Mesenchymal stem cell (in vitro differentiated cells and primary cell): ENCODE measurements at regions not wholly inside any gene's neighbourhood (a gene's known extent, or its start where the extent isn't known, plus 50 kb on each side); places are given as distances from the start of the nearest gene placed in this dataset.

Experiments
- DNase-seq: peaks from one replicate; pipeline ENCODE4 v3.0.0-alpha.2; 2013
- H2AFZ ChIP-seq: one replicate; pipeline ENCODE4 v1.6.1; 2013; ENCODE audit warnings: low read depth, mild to moderate bottlenecking, control low read depth, inconsistent platforms, low read length, moderate library complexity
- H2AK5ac ChIP-seq: 2 replicates; pipeline ENCODE4 v1.6.1; 2013; ENCODE audit warnings: low read length, moderate library complexity, mild to moderate bottlenecking, inconsistent platforms; ENCODE audit not compliant: severe bottlenecking
- H2BK120ac ChIP-seq: one replicate; pipeline ENCODE4 v1.6.1; 2013; ENCODE audit warnings: low read depth, mild to moderate bottlenecking, inconsistent platforms, low read length, moderate library complexity
- H2BK12ac ChIP-seq, 2 experiments: one replicate each; pipeline ENCODE4 v1.6.1; 2013; ENCODE audit warnings: inconsistent platforms in 2 of 2, low read length in 2 of 2, mild to moderate bottlenecking in 2 of 2, moderate library complexity in 2 of 2, control low read depth in 1 of 2
- H2BK15ac ChIP-seq: one replicate; pipeline ENCODE4 v1.6.1; 2013; ENCODE audit warnings: mild to moderate bottlenecking, low read depth, inconsistent platforms; ENCODE audit not compliant: poor library complexity, severe bottlenecking
- H2BK5ac ChIP-seq: 2 replicates; pipeline ENCODE4 v1.6.1; 2013; ENCODE audit warnings: low read depth, mild to moderate bottlenecking, low read length, control low read depth, inconsistent platforms; ENCODE audit not compliant: poor library complexity, severe bottlenecking
- H3K14ac ChIP-seq, 2 experiments: one replicate each; pipeline ENCODE4 v1.6.1; 2013; ENCODE audit warnings: inconsistent platforms in 2 of 2, low read length in 2 of 2, control low read depth in 1 of 2, mild to moderate bottlenecking in 1 of 2, moderate library complexity in 1 of 2
- H3K18ac ChIP-seq, 2 experiments: one replicate each; pipeline ENCODE4 v1.6.1; 2013; ENCODE audit warnings: inconsistent platforms in 2 of 2, low read length in 2 of 2, control low read depth in 1 of 2, low read depth in 1 of 2, mild to moderate bottlenecking in 1 of 2
- H3K23ac ChIP-seq, 2 experiments: one replicate each; pipeline ENCODE4 v1.6.1; 2013; ENCODE audit warnings: inconsistent platforms in 2 of 2, low read length in 2 of 2, mild to moderate bottlenecking in 2 of 2, moderate library complexity in 2 of 2, control low read depth in 1 of 2
- H3K27ac ChIP-seq: 2 replicates; pipeline ENCODE4 v1.5.1; 2013; ENCODE audit warnings: mild to moderate bottlenecking, moderate library complexity, low read length, control low read depth, inconsistent platforms; ENCODE audit not compliant: poor library complexity, severe bottlenecking
- H3K27me3 ChIP-seq, 2 experiments: 2 replicates each; pipeline versions ENCODE4 v1.6.1 to v1.7.0; 2013; ENCODE audit warnings: low read length in 2 of 2, mild to moderate bottlenecking in 2 of 2, moderate library complexity in 2 of 2, control low read depth in 1 of 2, inconsistent platforms in 1 of 2; ENCODE audit not compliant: control insufficient read depth in 1 of 2, insufficient read depth in 1 of 2
- H3K36me3 ChIP-seq, 2 experiments: 2 replicates each; pipeline versions ENCODE4 v1.6.1 to v1.7.0; 2013; ENCODE audit warnings: low read length in 2 of 2, control low read depth in 1 of 2, inconsistent platforms in 1 of 2, low read depth in 1 of 2, mild to moderate bottlenecking in 1 of 2; ENCODE audit not compliant: insufficient read depth in 2 of 2, control insufficient read depth in 1 of 2
- H3K4ac ChIP-seq, 2 experiments: one replicate each; pipeline ENCODE4 v1.6.1; 2013; ENCODE audit warnings: inconsistent platforms in 2 of 2, low read length in 2 of 2, mild to moderate bottlenecking in 2 of 2, moderate library complexity in 2 of 2, control low read depth in 1 of 2, low read depth in 1 of 2
- H3K4me1 ChIP-seq: 2 replicates; pipeline ENCODE4 v1.6.1; 2013; ENCODE audit warnings: low read depth, low read length, control low read depth; ENCODE audit not compliant: control insufficient read depth, insufficient read depth
- H3K4me2 ChIP-seq: 2 replicates; pipeline ENCODE4 v1.6.1; 2013; ENCODE audit warnings: low read length, mild to moderate bottlenecking, inconsistent platforms; ENCODE audit not compliant: poor library complexity, severe bottlenecking
- H3K4me3 ChIP-seq, 2 experiments: 2 replicates each; pipeline versions ENCODE4 v1.5.1 to v1.7.0; 2013; ENCODE audit warnings: low read length in 2 of 2, mild to moderate bottlenecking in 2 of 2, control low read depth in 1 of 2, low read depth in 1 of 2; ENCODE audit not compliant: insufficient read depth in 1 of 2
- H3K79me1 ChIP-seq: replicated peaks from 2 replicates; pipeline ENCODE4 v1.6.1; 2013; ENCODE audit warnings: mild to moderate bottlenecking, control low read depth, low read length, inconsistent platforms; ENCODE audit not compliant: poor library complexity, severe bottlenecking
- H3K9ac ChIP-seq: 2 replicates; pipeline ENCODE4 v1.7.0; 2013; ENCODE audit warnings: mild to moderate bottlenecking, low read length, moderate library complexity
- H3K9me3 ChIP-seq: 2 replicates; pipeline ENCODE4 v1.7.0; 2013; ENCODE audit warnings: mild to moderate bottlenecking, low read length; ENCODE audit not compliant: control insufficient read depth
- H4K8ac ChIP-seq: one replicate; pipeline ENCODE4 v1.6.1; 2013; ENCODE audit warnings: inconsistent platforms, mild to moderate bottlenecking, low read length, moderate library complexity
- H4K91ac ChIP-seq: one replicate; pipeline ENCODE4 v1.6.1; 2013; ENCODE audit warnings: mild to moderate bottlenecking, low read length, inconsistent platforms
- WGBS: methylation state at CpG from one replicate; pipeline ENCODE4 v1.1.7; 2013; ENCODE audit warnings: mixed read lengths; 5-methylcytosine and 5-hydroxymethylcytosine counted together

DNA sequence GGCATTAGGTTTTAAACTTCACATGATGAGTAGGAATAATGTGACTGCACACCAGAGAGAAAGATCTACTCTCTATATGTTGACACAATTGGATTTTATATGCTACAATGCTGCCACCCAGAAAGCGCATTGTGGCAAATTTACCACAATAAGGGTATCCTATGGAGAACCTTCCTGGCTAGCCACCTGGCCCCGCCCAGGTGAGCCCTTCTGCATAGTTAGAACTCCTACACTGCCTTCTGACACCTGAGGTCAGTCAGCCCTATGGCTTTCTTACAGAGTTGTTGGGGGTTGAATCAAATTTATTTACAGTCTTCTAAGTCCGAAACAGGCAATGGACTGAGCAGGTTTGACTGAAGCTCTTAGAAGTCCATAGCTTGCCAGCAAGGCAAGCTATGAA, 153.8 kb upstream of the S100G start:
- Histone ChIP-seq H2BK15ac (no peak overlapping the region), H2AFZ (no peak overlapping the region), H3K4me3 (no peak overlapping the region), H3K9ac (no peak overlapping the region), H3K4me1 (no peaks in the 10 kb centered on the region), H3K4me2 (no peak overlapping the region), H2BK120ac (no peak overlapping the region), H3K27me3 (peaks cover 0 to 4% of the 10 kb centered on the region in 2 experiments), H3K23ac (no peak overlapping the region), H3K79me1 (no peaks in the 10 kb centered on the region), H3K18ac (no peak overlapping the region), H3K4ac (no peak overlapping the region), H2BK12ac (no peak overlapping the region), H4K8ac (no peak overlapping the region), H3K14ac (no peak overlapping the region), H3K36me3 (no peaks in the 10 kb centered on the region), H3K9me3 (no peaks in the 10 kb centered on the region), H2BK5ac (no peak overlapping the region), H3K27ac (no peak overlapping the region), H2AK5ac (no peak overlapping the region), H4K91ac (no peak overlapping the region)
- 86% methylated on average over 3 of the region's 3 CpGs for WGBS
- no peak for DNase-seq

- Histone ChIP-seq H2BK12ac (no peak overlapping the region), H2BK120ac (no peak overlapping the region), H3K4ac (no peak overlapping the region), H3K9me3 (no peaks in the 10 kb centered on the region), H2AK5ac (no peak overlapping the region), H3K18ac (no peak overlapping the region), H3K4me1 (peaks cover 1% of the 10 kb centered on the region), H3K79me1 (no peaks in the 10 kb centered on the region), H4K91ac (no peak overlapping the region), H2AFZ (no peak overlapping the region), H3K27ac (peak overlapping the region; percentile 51), H2BK15ac (no peak overlapping the region), H4K8ac (no peak overlapping the region), H3K14ac (no peak overlapping the region), H2BK5ac (no peak overlapping the region), H3K36me3 (no peaks in the 10 kb centered on the region), H3K27me3 (no peaks in the 10 kb centered on the region), H3K9ac (no peak overlapping the region), H3K23ac (no peak overlapping the region), H3K4me3 (no peak overlapping the region), H3K4me2 (no peak overlapping the region)
- no peak for DNase-seq
- 91% methylated on average over 10 of the region's 11 CpGs for WGBS
Observed at GRCh38 chrX:16511796-16512776, 137.9 kb upstream of the S100G start.

DNA sequence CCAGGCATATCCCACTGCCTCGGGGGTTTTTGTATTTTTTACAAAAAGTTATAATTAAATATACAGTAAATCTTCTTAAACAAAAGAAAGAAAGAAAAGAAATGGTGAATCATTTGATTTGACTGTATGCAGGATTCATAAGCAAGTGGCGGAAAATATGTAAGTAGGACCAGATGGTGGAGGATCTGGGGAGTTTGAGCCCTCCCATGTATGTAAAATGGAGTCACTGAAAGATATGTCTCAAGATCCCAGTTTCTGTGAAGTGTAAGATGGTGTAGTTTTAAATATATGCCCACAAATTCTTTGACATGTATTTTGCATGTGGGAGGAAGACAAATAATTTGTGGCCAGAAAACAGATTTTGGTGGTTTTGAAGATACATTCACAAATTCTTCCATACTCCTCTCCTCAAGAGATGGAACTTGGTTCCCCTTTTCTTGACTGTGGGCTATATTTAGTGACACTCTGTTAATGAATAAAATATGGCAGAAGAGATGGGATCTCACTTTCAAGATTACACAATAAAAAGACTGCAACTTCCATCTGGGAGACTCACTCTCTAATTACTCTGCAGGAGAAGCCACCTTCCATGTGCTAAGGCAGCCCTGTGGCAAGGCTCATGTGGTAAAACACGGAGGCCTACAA, 133.6 kb upstream of the S100G start:
- no peak overlapping the region for H2BK5ac ChIP-seq
- no peak overlapping the region for H3K18ac ChIP-seq
- H3K23ac ChIP-seq, result no peak overlapping the region
- H2BK120ac ChIP-seq, result no peak overlapping the region
- H3K27ac ChIP-seq, result no peak overlapping the region
- no peak overlapping the region for H3K4ac ChIP-seq
- H4K91ac ChIP-seq, result no peak overlapping the region
- no peak overlapping the region for H3K4me2 ChIP-seq
- no peaks in the 10 kb centered on the region for H3K36me3 ChIP-seq
- DNase-seq, result no peak
- WGBS, result 100% methylated on average over 1 of the region's 3 CpGs
- no peak overlapping the region for H2BK12ac ChIP-seq
- no peaks in the 10 kb centered on the region for H3K27me3 ChIP-seq
- H3K4me1 ChIP-seq, result peaks cover 1% of the 10 kb centered on the region
- H2BK15ac ChIP-seq, result no peak overlapping the region
- no peaks in the 10 kb centered on the region for H3K79me1 ChIP-seq
- H2AFZ ChIP-seq, result no peak overlapping the region
- no peak overlapping the region for H3K14ac ChIP-seq
- H3K4me3 ChIP-seq, result no peak overlapping the region
- no peak overlapping the region for H4K8ac ChIP-seq
- H2AK5ac ChIP-seq, result no peak overlapping the region
- no peak overlapping the region for H3K9ac ChIP-seq
- H3K9me3 ChIP-seq, result peaks cover 6% of the 10 kb centered on the region

DNA sequence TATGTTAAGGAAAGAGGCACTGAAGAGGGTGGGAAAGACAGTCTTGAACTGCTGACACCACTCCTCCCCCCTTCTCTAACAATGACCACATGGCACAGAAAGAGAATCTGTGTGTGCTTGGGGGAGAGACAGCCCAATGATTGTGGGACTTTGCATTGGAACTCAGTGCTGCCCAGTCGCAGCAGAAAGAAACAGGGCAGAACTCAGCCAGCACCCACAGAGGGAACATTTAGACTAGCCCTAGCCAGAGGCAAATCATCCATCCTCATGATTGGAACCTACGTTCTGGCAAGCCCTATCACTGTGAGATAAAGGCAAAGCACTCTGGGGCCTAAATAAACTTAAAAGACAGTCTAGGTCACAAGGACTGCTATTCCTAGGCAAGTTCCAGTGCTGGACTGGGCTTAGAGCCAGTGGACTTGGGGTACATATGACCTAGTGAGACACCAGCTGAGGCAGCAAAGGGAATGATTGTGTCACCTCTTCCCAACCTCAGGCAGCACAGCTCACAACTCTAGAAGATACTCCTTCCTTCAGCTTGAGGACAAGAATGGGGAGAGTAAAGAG, 132.8 kb upstream of the S100G start:
- no peak for DNase-seq
- no peak overlapping the region for H2BK12ac ChIP-seq
- H3K4me2 ChIP-seq, result no peak overlapping the region
- H3K4me3 ChIP-seq, result no peak overlapping the region
- no peak overlapping the region for H3K14ac ChIP-seq
- H3K18ac ChIP-seq, result no peak overlapping the region
- H3K4me1 ChIP-seq, result peaks cover 1% of the 10 kb centered on the region
- no peak overlapping the region for H3K23ac ChIP-seq
- H3K36me3 ChIP-seq, result no peaks in the 10 kb centered on the region
- no peak overlapping the region for H2BK120ac ChIP-seq
- H4K8ac ChIP-seq, result no peak overlapping the region
- no peak overlapping the region for H3K27ac ChIP-seq
- no peak overlapping the region for H2BK15ac ChIP-seq
- H3K9ac ChIP-seq, result no peak overlapping the region
- no peaks in the 10 kb centered on the region for H3K27me3 ChIP-seq
- 100% methylated on average over 1 of the region's 2 CpGs for WGBS
- H2BK5ac ChIP-seq, result no peak overlapping the region
- H3K4ac ChIP-seq, result no peak overlapping the region
- H3K79me1 ChIP-seq, result no peaks in the 10 kb centered on the region
- H2AK5ac ChIP-seq, result no peak overlapping the region
- H4K91ac ChIP-seq, result no peak overlapping the region
- peaks cover 6% of the 10 kb centered on the region for H3K9me3 ChIP-seq
- H2AFZ ChIP-seq, result no peak overlapping the region
